Testis (tissue), 2 donors: ENCODE measurements at regions not wholly inside any gene's neighbourhood (a gene's known extent, or its start where the extent isn't known, plus 50 kb on each side); places are given as distances from the start of the nearest gene placed in this dataset.

Experiments
- POLR2A ChIP-seq: fragments of 450-650 bp; IDR thresholded peaks from one replicate; pipeline ENCODE4 v1.6.1; 2017; ENCODE audit warnings: antibody characterized with exemption, mild to moderate bottlenecking, moderate library complexity
- TF ChIP-seq, protein P1 (sequence below), 3 experiments: fragments of 450-650 bp in 2 of 3; fragments of 200-600 bp in 1 of 3; sonication (generic) in 1 of 3; IDR thresholded peaks; one replicate each; pipeline ENCODE4 v1.5.1; 2016 to 2019; ENCODE audit warnings: antibody characterized with exemption in 3 of 3, mild to moderate bottlenecking in 2 of 3, moderate library complexity in 1 of 3

DNA sequence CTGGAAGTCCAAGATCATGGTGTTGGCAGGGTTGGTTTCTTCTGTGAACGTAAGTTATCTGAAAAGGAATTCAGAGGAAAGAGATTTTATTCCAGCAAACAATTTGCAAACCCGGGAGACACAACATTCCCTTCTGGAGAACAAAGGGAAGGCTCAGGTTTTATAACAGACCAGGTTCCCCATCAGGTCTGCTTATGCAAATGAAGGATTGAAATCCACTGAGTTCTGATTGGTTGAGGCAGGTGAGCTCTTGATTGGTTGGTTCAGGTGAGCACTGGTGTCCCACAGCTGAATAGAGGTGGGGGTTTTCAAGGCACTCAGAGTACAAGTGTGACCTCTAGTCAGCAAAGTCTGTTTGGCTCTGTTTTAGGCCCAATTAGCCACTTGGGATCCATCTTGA is 1306.8 kb downstream of the TBC1D22A start:
- TF ChIP-seq, protein P1, sequence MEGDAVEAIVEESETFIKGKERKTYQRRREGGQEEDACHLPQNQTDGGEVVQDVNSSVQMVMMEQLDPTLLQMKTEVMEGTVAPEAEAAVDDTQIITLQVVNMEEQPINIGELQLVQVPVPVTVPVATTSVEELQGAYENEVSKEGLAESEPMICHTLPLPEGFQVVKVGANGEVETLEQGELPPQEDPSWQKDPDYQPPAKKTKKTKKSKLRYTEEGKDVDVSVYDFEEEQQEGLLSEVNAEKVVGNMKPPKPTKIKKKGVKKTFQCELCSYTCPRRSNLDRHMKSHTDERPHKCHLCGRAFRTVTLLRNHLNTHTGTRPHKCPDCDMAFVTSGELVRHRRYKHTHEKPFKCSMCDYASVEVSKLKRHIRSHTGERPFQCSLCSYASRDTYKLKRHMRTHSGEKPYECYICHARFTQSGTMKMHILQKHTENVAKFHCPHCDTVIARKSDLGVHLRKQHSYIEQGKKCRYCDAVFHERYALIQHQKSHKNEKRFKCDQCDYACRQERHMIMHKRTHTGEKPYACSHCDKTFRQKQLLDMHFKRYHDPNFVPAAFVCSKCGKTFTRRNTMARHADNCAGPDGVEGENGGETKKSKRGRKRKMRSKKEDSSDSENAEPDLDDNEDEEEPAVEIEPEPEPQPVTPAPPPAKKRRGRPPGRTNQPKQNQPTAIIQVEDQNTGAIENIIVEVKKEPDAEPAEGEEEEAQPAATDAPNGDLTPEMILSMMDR (IDR thresholded peaks at IDR 0.05): no peak
- no peak for TF ChIP-seq POLR2A
